Ramos (cell line): ENCODE measurements at regions not wholly inside any gene's neighbourhood (a gene's known extent, or its start where the extent isn't known, plus 50 kb on each side); places are given as distances from the start of the nearest gene placed in this dataset.
"Not testable (repeated sequence)": the region's sequence is repeated elsewhere in the genome, so short reads cannot be mapped to it uniquely, and the experiment has no call there.

Source experiments
- in situ Hi-C: fragments of 300-500 bp; cut with MboI; formaldehyde crosslinking; loops from one replicate; pipeline ENCODE4 v1.14.3; 2022; ENCODE audit warnings: low sequenced_read_pairs; ENCODE audit not compliant: unreplicated experiment

- in situ Hi-C loops: no loop called here
These were observed 51.8 kb downstream of the ASCL4 start for GRCh38 chr12:107826276-107826675.

DNA sequence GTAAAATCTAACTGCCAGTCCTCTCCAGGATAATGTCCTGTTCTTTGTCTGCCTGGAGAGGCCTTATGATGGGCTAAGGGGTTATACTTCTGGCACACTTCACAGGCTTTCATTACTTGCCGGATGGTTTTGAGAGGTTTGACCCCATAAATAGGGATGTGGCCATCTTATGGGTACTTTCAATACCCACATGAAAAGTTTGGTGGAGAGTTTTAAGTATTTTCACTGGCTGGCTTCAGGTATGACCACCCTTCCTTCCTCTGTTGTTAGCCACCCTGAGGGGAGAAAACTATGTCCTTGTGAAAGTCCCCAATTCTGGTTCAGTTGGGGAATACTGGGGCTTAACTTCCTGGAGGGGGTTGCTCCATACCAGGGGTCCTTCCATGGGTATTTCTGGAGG is 54.8 kb downstream of the ASCL4 start:
- in situ Hi-C loops: no loop called here

GRCh38 chr12:107832441-107832840 is 57.9 kb downstream of the ASCL4 start:
- in situ Hi-C loops: no loop called here

DNA sequence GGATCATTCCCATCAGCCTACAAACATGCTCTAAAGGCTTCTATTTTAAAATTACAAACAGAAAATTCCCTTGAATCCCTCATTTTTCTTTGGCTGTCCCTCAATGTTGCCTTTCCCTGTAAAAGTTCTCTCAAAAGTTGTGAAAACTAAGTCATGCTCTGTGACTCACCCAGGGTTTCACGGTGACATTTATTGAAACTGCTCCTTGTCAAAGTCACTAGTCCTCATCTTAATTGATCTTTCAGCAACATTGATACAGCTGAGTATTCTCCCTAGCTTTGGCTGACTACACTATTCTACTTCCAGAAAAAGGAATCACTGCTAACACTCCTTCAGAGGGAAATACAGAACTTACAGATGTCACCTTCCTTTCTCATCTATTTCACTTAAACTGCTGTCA is 65.7 kb downstream of the ASCL4 start:
- in situ Hi-C loops: no loop called here

GRCh38 chr12:107843351-107844311 is 69.1 kb downstream of the ASCL4 start:
- in situ Hi-C loops: no loop called here

GRCh38 chr12:107844312-107844921 is 69.9 kb downstream of the ASCL4 start:
- in situ Hi-C loops: no loop called here

DNA sequence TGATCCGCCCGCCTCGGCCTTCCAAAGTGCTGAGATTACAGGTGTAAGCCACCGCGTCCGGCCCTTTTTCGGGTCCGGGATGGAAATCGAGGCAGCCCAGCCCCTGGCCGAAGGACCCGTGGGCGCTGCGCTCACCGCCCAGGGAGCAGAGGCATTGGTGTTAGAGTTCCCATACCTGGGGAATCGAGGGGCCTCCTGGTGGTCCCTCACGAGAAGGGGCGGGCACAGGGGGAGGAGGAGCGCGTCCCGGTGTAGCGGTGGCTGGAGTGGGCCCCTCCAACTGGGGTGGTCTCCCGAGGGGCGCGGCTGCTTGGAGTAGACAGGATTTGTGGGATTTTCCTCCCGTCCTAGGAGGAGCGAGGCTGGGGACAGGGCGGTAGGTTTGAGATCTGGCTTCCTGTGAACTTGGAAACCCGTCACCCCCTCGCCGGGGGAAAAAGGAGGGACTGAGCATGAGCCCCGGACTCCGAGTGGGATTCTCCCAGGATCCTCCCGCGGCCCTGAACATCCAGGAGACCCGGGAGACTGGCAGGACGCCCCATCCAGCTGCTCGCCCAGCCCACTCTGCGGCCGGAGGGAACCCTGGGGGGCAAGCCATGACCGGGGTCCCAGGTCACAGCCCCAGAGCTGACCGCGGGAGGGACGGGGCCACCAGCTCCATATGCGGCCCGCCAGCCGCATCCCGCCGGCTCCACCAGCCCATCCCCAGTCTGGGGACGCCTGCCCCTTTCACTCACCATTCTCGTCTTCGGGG is 70.9 kb downstream of the ASCL4 start:
- in situ Hi-C loops: no loop called here

GRCh38 chr12:107845980-107846659 is 71.6 kb downstream of the ASCL4 start:
- in situ Hi-C loops: no loop called here

DNA sequence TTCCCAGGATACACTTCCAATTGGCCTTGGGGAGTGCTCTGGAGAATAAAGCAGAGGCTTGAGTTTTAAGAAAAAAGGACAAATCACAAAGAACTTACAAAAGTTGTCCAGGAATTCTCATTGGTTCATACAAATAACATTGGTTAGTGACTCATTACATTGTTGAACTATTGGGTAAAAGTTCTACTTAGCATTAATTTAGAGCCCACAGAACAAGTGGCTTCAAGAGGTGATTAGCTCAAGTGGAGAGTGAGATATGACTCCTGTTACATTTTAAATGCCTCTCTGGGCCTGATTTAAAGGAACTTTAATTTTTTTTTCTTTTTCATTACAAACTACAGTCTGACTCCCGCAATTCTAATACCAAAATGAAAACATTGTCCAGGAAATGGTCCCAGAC is 72.9 kb downstream of the ASCL4 start:
- in situ Hi-C loops: no loop called here

- in situ Hi-C loops: no loop called here
These were observed 73.3 kb downstream of the ASCL4 start for GRCh38 chr12:107847830-107848229.

DNA sequence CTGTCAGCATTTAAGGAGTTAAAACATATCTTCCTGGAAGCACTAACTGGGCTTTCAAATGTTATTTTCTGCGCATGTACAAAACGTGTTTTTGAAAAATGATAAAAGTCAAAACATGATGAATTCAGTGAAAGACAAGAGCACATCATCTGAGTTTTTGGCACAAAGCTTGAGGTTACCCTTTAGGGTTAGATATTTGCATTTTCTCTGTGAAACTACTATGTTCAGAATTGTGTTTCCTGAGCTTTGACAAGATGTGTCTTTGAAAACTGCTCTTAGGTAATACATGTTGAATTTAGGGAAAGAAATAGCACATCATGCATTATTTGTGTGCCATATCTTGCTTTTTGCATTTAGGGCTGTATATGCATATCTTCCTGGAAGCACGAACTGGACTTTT is 79.0 kb downstream of the ASCL4 start:
- in situ Hi-C loops: no loop called here

DNA sequence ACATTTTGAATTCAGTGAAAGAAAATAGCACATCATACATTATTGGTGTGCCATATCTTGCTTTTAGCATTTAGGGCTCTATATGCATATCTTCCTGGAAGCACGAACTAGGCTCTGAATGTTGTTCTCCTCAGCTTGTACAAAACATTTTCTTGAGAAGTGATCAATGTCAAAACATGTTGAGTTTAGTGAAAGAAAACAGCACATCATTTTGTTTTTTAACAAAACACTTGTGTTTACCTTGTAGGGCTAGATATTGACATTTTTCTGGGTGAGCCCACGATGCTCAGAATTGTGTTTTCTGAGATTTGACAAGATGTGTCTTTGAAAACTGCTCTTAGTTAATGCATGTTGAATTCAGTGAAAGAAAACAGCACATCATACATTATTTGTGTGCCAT is 81.0 kb downstream of the ASCL4 start:
- in situ Hi-C loops: no loop called here

GRCh38 chr12:107856096-107856495 is 81.6 kb downstream of the ASCL4 start:
- in situ Hi-C loops: no loop called here

DNA sequence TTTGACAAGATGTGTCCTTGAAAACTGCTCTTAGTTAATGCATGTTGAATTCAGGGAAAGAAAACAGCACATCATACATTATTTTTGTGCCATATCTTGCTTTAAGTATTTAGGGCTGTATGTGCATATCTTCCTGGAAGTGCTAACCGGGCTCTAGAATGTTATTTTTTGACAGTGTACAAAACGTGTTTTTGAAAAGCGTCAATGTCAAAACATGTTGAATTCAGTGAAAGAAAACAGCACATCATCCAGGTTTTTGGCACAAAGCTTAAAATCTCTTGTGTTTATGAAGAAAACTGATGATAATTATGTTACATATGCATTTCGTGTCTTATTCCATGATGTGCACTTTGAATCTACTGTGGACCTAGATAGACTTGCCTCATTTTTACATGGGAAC is 82.7 kb downstream of the ASCL4 start:
- in situ Hi-C loops: no loop called here

DNA sequence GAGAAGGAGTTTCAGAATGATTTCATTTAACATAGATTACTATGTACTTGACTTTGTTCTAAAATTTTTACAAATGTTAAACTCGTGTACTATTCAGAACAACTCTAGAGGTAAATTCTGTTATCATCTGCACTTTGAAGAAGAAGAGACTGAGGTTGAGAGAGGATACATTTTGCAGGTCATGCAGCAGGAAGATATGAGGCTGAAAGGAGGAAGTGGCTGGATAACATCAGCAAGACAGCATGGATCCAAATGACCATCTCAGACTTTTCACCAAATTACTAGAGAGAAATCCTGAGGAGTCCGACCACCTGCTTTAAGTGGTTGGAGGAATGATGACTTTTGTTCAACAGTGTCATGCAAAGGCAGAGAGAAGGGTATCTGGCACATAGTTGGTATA is 84.9 kb downstream of the ASCL4 start:
- in situ Hi-C loops: no loop called here

DNA sequence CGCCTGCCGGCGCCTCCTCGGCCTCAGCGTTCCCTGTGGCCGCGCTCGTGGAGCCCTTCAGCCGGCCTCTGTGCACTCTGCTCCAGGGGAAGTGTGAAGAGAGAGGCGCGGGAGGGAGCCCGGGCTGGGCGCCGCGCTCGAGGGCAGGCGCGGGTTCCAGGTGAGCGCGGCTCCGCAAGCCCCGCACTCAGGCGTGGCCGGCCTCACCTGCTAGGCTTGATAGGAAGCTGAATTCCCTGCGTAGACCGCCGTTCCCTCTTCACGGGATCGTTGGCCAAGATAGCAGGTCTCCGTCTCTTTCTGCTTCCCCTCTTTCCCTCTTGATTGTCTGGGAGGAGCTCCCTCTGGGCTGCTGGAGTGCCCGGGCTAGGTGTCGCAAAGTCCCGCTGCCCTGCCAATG is 89.7 kb downstream of the ASCL4 start:
- in situ Hi-C loops: no loop called here

DNA sequence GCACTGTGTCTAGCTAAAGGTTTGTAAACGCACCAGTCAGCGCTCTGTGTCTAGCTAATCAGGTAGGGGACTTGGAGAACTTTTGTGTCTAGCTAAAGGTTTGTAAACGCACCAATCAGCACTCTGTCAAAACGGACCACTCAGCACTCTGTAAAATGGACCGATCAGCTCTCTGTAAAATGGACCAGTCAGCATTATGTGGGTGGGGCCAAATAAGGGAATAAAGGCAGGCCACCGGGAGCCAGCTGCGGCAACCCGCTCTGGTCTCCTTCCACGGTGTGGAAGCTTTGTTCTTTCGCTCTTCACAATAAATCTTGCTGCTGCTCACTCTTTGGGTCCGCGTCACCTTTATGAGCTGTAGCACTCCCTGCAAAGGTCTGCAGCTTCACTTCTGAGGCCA is 90.2 kb downstream of the ASCL4 start:
- in situ Hi-C loops: not testable (repeated sequence)

GRCh38 chr12:107873223-107873622 is 98.7 kb downstream of the ASCL4 start:
- in situ Hi-C loops: no loop called here

DNA sequence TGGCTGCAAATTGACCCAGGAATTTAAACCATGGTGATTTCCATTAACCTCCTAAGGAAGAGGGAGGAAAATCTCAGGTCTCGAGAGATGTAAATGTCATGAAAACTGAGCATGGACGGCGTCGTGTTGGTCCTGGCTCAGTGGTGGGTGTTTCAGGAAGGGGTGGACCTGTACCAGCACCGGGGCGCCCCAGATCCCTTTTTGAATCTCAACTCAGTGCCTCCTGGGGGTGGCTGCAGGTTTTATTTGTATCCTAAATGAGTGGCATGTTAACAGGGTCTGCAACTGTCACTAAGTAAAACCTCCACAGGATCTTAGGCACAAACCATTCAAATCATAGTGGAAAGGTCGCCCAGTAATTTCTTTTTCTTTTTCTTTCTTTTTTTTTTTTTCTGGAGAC is 101.3 kb downstream of the ASCL4 start:
- in situ Hi-C loops: no loop called here
